HG02588 (cell line): ENCODE measurements at regions not wholly inside any gene's neighbourhood (a gene's known extent, or its start where the extent isn't known, plus 50 kb on each side); places are given as distances from the start of the nearest gene placed in this dataset.
A peak's percentile ranks its signal among the peaks of the same experiment; 100 is the strongest.

ENCODE experiments used
- ATAC-seq: cut with Tn5 transposase; IDR thresholded peaks from one replicate; pipeline ENCODE4 v1.9.1; 2021; ENCODE audit warnings: mild to moderate bottlenecking, moderate library complexity; ENCODE audit not compliant: unreplicated experiment

- no peak for ATAC-seq
These were observed 477.1 kb downstream of the FSCB start for GRCh38 chr14:44029933-44030332.

- no peak for ATAC-seq
These were observed 479.7 kb downstream of the FSCB start for GRCh38 chr14:44027397-44027796.

DNA sequence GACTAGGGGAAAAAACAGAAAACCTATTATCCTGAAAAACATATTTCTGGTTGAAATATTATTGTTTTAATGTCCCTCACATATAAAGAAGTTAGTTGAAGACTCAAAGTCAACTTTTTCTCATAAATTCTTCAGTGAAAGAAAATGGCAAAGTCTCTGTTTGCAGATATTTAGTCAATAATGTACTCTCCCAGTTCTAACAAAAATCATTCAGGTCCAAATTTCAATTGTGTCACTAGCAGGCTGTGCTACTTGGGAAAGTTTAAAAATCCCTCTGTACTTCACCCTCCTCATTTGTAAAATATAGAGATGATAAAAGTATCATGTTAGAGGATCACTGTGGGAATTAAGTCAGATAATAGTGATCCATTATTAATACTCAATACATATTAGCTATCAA lies 496.5 kb downstream of the FSCB start:
- no peak for ATAC-seq

- ATAC-seq, result no peak
These were observed 497.0 kb downstream of the FSCB start for GRCh38 chr14:44010071-44010470.

DNA sequence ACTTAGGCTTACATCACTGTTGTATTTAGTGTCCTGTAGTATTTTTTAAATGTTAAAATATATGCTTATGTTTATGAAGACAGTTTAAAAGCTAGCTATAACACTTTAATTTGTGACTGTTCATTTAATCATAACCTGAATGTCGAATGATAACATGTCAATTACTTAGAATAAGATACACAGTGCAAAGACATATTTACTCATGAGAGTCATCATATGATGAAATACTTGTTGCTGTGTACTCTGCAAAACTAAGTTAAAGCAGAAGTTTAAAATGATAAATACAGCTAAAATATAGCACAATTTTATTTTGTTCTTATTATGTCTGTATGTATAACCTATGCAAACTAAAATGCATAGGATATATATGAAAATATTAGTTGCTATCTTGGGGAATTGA lies 497.4 kb downstream of the FSCB start:
- no peak for ATAC-seq

DNA sequence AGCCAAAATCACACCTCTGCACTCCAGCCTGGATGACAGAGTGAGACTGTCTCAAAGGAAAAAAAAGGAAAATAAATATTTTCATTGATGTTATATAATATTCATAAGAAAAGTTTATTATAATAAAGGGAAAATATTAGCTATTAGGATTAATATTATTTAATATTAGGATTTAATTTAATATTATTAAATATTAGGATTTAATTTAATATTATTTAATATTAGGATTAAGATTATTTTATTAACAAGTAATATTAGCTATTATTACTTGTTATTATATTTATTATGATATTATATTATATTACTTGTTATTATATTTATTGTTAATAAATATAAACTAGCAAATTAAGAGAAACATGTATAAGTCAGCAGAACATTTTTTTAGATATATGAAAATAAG lies 518.1 kb downstream of the FSCB start:
- no peak for ATAC-seq

DNA sequence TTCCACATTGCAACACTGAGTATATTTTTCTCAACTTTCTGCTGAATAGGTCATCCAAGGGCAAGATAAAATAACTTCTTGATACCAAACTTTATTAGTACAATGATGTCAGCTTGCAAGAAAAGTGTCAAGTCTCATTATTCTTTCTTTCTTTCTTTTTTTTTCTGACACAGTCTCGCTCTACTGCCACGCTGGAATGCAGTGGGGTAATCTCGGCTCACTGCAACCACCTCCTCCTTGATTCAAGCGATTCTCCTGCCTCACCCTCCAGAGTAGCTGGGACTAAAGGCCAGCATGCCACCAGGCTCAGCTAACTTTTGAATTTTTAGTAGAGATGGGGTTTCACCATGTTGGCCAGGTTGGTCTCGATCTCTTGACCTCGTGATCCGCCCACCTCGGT lies 523.4 kb downstream of the FSCB start:
- ATAC-seq, result no peak

- ATAC-seq, result no peak
These were observed 525.8 kb downstream of the FSCB start for GRCh38 chr14:43981135-43981768.

GRCh38 chr14:43956741-43957140 lies 550.3 kb downstream of the FSCB start:
- ATAC-seq, result no peak

GRCh38 chr14:43949400-43949799 lies 557.7 kb downstream of the FSCB start:
- no peak for ATAC-seq

- no peak for ATAC-seq
These were observed 567.2 kb downstream of the FSCB start for GRCh38 chr14:43939836-43940235.

- no peak for ATAC-seq
These were observed 568.3 kb downstream of the FSCB start for GRCh38 chr14:43938588-43939281.

DNA sequence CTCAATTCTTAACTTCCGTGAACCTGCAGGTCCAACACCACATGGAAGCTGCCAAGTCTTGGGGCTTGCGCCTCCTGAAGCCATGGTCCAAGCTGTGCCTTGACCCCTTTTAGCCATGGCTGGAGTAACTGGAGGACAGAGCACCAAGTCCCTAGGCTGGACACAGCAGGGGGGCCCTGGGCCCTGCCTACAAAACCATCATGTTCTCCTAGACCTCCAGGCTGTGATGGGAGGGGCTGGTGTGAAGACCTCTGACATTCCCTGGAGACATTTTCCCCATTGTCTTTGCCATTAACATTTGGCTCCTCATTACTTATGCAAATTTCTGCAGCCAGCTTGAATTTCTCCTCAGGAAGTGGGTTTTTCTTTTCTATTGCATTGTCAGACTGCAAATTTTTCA lies 570.1 kb downstream of the FSCB start:
- ATAC-seq, result no peak

GRCh38 chr14:43934102-43934501 lies 573.0 kb downstream of the FSCB start:
- ATAC-seq, result no peak

DNA sequence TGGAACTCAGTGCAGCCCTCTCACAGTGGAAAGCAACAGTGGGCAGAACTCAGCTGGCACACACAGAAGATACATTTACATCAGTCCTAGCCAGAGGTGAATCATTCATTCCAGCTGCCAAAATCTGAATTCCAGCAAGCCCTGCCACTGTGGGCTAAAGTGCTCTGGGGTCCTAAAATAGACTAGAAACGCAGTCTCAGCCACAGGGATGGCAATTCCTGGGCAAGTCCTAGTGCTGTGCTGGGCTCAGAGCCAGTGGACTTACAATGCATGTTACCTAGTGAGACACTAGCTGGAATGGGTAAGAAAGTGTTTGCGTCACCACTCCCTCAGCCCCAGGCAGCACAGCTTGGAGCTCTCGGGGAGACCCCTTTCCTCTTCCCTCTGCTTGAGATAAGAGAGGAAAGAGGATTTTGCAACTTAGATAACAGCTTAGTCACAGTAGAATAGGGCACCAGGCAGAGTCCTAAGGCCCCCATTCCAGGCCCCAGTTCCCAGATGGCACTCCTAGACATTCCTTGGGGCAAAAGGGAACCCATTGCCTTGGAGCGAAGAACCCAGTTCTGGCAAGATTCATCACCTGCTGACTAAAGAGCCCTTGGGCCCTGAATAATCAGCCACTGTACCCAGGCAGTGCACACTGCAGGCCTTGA lies 592.9 kb downstream of the FSCB start:
- no peak for ATAC-seq

GRCh38 chr14:43903209-43903608 lies 603.9 kb downstream of the FSCB start:
- ATAC-seq, result no peak

DNA sequence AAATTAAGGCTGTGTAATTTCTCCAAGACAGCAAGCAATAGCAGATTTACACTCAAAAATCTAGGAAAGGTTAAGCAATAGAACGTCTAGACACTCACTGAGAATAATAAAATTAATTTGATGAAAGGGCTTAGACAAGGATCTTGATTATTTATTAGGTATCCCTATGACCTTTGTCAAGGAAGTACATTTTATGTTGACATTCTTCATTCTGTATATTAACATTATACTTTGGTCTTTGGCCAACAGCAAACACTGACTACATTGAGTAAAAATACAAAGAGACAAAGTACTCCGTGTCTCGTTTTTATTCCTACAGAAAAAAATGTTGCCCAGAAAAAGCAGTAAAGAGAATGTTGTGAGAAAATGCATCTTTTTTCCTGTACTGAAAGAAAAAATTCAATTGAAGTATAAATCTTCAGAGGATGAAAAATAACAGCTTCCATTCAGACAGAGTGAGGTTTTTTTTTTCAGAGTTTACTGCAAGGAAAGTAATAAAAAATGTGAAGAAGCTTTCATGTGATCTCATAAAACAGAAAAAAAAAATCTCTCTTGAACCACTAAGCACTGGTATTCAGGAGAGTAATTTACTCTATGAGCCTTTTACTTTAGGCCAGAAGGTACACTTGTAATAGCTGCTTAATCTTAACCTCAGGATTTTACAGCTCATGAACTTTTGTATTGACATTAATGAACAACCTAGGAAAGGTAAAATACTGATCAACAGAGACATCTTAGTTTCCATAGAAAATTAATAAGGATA lies 605.0 kb downstream of the FSCB start:
- ATAC-seq, result no peak

GRCh38 chr14:43900173-43900655 lies 606.9 kb downstream of the FSCB start:
- ATAC-seq, result no peak

DNA sequence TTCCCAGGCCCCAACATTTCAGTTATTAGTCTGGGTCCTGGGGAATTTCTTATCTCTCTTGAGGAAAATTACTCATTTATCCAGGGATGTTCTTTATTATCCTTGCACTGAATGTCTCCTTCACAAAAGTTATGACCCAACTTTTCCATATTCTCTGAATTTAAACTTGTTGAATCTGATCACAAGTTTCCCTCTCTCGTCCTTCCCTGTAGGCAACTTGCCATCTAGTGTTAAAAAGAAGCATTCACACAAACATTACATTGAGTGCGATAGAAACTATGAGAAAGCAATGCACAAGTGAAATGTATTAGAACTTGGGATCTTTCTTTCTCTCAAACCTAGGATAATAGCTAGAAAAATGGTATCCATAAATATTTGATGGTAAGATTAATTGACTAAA lies 608.4 kb downstream of the FSCB start:
- no peak for ATAC-seq

GRCh38 chr14:43896044-43896443 lies 611.0 kb downstream of the FSCB start:
- no peak for ATAC-seq

GRCh38 chr14:43894534-43894933 lies 612.5 kb downstream of the FSCB start:
- peak; percentile 72 for ATAC-seq
